OCI-LY3 (cell line): ENCODE measurements at regions not wholly inside any gene's neighbourhood (a gene's known extent, or its start where the extent isn't known, plus 50 kb on each side); places are given as distances from the start of the nearest gene placed in this dataset.

Experiments
- CTCF ChIP-seq: fragments of 200-600, 300-600 bp; sonication (generic); IDR thresholded peaks from 2 replicates; pipeline ENCODE4 v1.5.1; 2014; ENCODE audit warnings: antibody characterized with exemption, low read length, low read depth
- EZH2phosphoT487 ChIP-seq: fragments of 200-600 bp; shearing (Covaris generic); IDR thresholded peaks from 2 replicates; pipeline ENCODE4 v1.6.1; 2018; ENCODE audit warnings: antibody characterized with exemption, mixed run types, low read depth

GRCh38 chr17:72400863-72401262 lies 280.0 kb downstream of the SOX9 start:
- TF ChIP-seq CTCF (no peak), EZH2phosphoT487 (no peak)
